HL-60 (cell line): ENCODE measurements at regions not wholly inside any gene's neighbourhood (a gene's known extent, or its start where the extent isn't known, plus 50 kb on each side); places are given as distances from the start of the nearest gene placed in this dataset.

Source experiments
- DNase-seq, 2 experiments: peaks; one replicate each; pipeline ENCODE4 v3.0.0-alpha.2; 2010 to 2020; ENCODE audit warnings: low read depth in 1 of 2, low spot score in 1 of 2
- H3K27ac ChIP-seq: fragments of 250-450 bp; sonication (Bioruptor Pico); replicated peaks from 2 replicates; pipeline ENCODE4 v1.5.1; 2020; ENCODE audit warnings: mild to moderate bottlenecking, moderate library complexity
- H3K27me3 ChIP-seq: fragments of 250-450 bp; sonication (Bioruptor Pico); 2 replicates; pipeline ENCODE4 v1.5.1; 2021; ENCODE audit warnings: mild to moderate bottlenecking, moderate library complexity; ENCODE audit not compliant: insufficient read depth, poor library complexity, severe bottlenecking
- H3K4me3 ChIP-seq: replicated peaks from 2 replicates; pipeline ENCODE4 v1.5.1; 2011; ENCODE audit warnings: mild to moderate bottlenecking, control low read depth, low read length; ENCODE audit not compliant: insufficient read depth
- GABPA ChIP-seq: IDR thresholded peaks from 2 replicates; pipeline ENCODE4 v1.6.1; 2012; ENCODE audit warnings: low read depth
- POLR2AphosphoS5 ChIP-seq: IDR thresholded peaks from 2 replicates; pipeline ENCODE4 v1.6.1; 2012; ENCODE audit warnings: low read depth
- SPI1 ChIP-seq: IDR thresholded peaks from 2 replicates; pipeline ENCODE4 v1.6.1; 2012; ENCODE audit warnings: low read depth, mild to moderate bottlenecking, borderline replicate concordance
- TF ChIP-seq, protein P1 (sequence below): IDR thresholded peaks from one replicate; pipeline ENCODE4 v1.5.1; 2011; ENCODE audit warnings: low read length, control low read depth, inconsistent platforms; ENCODE audit not compliant: insufficient read depth
- TF ChIP-seq, protein P2 (sequence below): IDR thresholded peaks from 2 replicates; pipeline ENCODE4 v1.6.1; 2012; ENCODE audit warnings: low read depth; ENCODE audit not compliant: insufficient replicate concordance

DNA sequence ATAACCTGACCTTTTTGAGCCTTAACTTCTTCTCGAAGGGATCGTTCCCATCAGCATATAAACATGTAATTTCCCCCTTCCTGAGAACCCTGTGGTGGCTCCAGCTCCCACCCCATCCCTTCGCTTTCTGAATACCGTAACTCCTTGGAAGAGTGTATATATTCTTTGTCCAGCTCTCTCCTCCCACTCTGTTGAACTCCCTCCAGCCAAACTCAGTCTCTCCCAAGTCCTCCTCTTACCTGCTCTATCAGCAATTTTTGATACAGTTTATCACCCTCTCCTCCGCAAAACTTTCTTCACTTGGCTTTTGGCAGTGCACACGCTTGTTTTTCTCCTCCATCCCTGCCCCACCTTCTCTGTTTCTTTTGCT is 109.9 kb upstream of the SLC25A33 start:
- H3K4me3 ChIP-seq = peak overlapping the region; percentile 57
- DNase-seq = no peak
- H3K27ac ChIP-seq = peak overlapping the region; percentile 43
- TF ChIP-seq SPI1 (no peak), POLR2AphosphoS5 (no peak), GABPA (no peak)
- TF ChIP-seq, protein P1, sequence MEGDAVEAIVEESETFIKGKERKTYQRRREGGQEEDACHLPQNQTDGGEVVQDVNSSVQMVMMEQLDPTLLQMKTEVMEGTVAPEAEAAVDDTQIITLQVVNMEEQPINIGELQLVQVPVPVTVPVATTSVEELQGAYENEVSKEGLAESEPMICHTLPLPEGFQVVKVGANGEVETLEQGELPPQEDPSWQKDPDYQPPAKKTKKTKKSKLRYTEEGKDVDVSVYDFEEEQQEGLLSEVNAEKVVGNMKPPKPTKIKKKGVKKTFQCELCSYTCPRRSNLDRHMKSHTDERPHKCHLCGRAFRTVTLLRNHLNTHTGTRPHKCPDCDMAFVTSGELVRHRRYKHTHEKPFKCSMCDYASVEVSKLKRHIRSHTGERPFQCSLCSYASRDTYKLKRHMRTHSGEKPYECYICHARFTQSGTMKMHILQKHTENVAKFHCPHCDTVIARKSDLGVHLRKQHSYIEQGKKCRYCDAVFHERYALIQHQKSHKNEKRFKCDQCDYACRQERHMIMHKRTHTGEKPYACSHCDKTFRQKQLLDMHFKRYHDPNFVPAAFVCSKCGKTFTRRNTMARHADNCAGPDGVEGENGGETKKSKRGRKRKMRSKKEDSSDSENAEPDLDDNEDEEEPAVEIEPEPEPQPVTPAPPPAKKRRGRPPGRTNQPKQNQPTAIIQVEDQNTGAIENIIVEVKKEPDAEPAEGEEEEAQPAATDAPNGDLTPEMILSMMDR = no peak
- TF ChIP-seq, protein P2, sequence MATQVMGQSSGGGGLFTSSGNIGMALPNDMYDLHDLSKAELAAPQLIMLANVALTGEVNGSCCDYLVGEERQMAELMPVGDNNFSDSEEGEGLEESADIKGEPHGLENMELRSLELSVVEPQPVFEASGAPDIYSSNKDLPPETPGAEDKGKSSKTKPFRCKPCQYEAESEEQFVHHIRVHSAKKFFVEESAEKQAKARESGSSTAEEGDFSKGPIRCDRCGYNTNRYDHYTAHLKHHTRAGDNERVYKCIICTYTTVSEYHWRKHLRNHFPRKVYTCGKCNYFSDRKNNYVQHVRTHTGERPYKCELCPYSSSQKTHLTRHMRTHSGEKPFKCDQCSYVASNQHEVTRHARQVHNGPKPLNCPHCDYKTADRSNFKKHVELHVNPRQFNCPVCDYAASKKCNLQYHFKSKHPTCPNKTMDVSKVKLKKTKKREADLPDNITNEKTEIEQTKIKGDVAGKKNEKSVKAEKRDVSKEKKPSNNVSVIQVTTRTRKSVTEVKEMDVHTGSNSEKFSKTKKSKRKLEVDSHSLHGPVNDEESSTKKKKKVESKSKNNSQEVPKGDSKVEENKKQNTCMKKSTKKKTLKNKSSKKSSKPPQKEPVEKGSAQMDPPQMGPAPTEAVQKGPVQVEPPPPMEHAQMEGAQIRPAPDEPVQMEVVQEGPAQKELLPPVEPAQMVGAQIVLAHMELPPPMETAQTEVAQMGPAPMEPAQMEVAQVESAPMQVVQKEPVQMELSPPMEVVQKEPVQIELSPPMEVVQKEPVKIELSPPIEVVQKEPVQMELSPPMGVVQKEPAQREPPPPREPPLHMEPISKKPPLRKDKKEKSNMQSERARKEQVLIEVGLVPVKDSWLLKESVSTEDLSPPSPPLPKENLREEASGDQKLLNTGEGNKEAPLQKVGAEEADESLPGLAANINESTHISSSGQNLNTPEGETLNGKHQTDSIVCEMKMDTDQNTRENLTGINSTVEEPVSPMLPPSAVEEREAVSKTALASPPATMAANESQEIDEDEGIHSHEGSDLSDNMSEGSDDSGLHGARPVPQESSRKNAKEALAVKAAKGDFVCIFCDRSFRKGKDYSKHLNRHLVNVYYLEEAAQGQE = no peak
- H3K27me3 ChIP-seq = no peaks in the 10 kb centered on the region

DNA sequence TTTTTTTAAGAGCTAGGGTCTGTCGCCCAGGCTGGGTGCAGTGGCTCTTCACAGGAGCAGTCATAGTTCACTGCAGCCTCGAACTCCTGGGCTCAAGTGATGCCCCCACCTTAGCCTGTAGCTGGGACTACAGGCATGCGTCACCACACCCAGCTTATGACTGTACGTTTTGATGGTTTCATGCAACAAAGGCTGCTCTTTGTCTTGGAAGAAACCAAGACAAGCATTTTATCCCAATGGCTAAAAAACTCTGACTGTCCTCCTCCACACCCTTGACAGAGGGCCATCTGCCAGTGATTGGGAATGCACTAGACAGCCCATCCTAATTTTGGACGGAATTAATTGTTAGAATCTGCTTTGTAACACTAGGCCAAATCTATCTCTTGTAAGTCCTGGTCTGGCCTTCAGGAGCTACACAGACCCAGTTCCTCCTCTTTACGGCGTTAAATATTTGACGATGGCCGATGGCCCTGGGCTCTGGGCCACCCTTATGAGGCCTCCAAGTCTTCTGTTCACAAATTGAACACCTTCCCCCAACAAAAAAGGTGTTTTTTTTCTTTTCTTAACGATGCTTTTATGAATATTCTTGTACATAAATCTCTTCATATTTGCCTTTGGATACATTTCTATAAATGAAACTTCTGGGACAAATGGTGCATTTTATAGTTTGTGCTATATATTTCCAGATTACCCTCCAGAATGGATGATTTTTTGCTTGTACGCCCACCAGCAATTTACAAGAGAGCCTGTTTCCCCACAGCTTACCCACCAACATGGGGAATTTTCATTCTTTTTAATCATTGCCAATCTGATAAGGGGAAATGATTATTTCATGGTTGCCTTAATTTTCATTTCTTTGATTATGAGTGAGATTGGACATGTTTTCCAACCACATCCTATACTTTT is 104.8 kb upstream of the SLC25A33 start:
- no peak for DNase-seq
- H3K4me3 ChIP-seq = no peak overlapping the region
- TF ChIP-seq SPI1 (no peak), GABPA (no peak), POLR2AphosphoS5 (no peak)
- TF ChIP-seq, protein P1 = no peak
- TF ChIP-seq, protein P2 = no peak
- no peaks in the 10 kb centered on the region for H3K27me3 ChIP-seq
- H3K27ac ChIP-seq = no peak overlapping the region

DNA sequence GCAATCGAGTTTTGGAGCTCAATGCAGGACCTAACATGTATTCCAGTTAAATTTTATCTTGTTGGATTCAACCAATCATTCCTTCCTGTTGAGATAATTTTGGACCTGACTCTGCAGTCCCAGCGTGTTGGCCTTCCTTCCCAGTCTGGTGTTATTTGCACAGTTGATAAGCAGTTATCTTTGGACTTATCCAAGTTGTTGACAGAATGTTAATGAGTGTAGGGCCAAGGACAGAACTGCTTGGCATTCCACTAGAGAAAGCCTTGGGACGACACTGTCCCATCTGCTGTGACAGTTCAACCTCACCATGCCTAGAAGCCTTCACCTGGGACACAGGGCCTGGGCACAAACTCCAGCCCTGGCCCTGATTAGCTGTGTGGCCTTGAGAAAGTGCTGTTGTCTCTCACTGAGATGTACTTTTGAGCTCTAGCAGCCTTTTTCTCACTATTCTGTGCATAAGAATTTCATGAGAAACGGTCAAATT is 104.1 kb upstream of the SLC25A33 start:
- Histone ChIP-seq H3K4me3 (no peak overlapping the region), H3K27ac (no peak overlapping the region), H3K27me3 (no peaks in the 10 kb centered on the region)
- DNase-seq = no peak
- TF ChIP-seq SPI1 (no peak), POLR2AphosphoS5 (no peak), GABPA (no peak)
- TF ChIP-seq, protein P2 = no peak
- TF ChIP-seq, protein P1 = no peak
